ENCODE measurements at regions not wholly inside any gene's neighbourhood (a gene's known extent, or its start where the extent isn't known, plus 50 kb on each side); places are given as distances from the start of the nearest gene placed in this dataset.

GRCh38 chr2:15758848-15759247 lies 167.2 kb downstream of the DDX1 start:
- TF ChIP-seq POLR2A (IDR thresholded peaks at IDR 0.05), result no peak
- no peak for TF ChIP-seq CTCF (IDR thresholded peaks at IDR 0.05)
- no peak for TF ChIP-seq POLR2AphosphoS5 (IDR thresholded peaks at IDR 0.05)
